GM21447 (cell line): ENCODE measurements at regions not wholly inside any gene's neighbourhood (a gene's known extent, or its start where the extent isn't known, plus 50 kb on each side); places are given as distances from the start of the nearest gene placed in this dataset.
"Not testable (repeated sequence)": the region's sequence is repeated elsewhere in the genome, so short reads cannot be mapped to it uniquely, and the experiment has no call there.

ENCODE experiments used
- ATAC-seq: cut with Tn5 transposase; IDR thresholded peaks from one replicate; pipeline ENCODE4 v1.9.1; 2021; ENCODE audit not compliant: unreplicated experiment

GRCh38 chr2:7736646-7737305 is 819.6 kb downstream of the RNF144A start:
- no peak for ATAC-seq

- ATAC-seq = no peak
These were observed 821.4 kb downstream of the RNF144A start for GRCh38 chr2:7738596-7738995.

GRCh38 chr2:7740114-7740513 is 822.9 kb downstream of the RNF144A start:
- no peak for ATAC-seq

GRCh38 chr2:7742301-7742700 is 825.1 kb downstream of the RNF144A start:
- ATAC-seq = no peak

GRCh38 chr2:7744827-7745226 is 827.6 kb downstream of the RNF144A start:
- ATAC-seq = no peak

GRCh38 chr2:7745369-7745768 is 828.2 kb downstream of the RNF144A start:
- ATAC-seq = no peak

GRCh38 chr2:7748717-7749415 is 831.7 kb downstream of the RNF144A start:
- ATAC-seq = no peak

- no peak for ATAC-seq
These were observed 832.8 kb downstream of the RNF144A start for GRCh38 chr2:7749895-7750559.

GRCh38 chr2:7752291-7752690 is 835.1 kb downstream of the RNF144A start:
- ATAC-seq = no peak

GRCh38 chr2:7753777-7754176 is 836.6 kb downstream of the RNF144A start:
- no peak for ATAC-seq

GRCh38 chr2:7755879-7756278 is 838.7 kb downstream of the RNF144A start:
- no peak for ATAC-seq

GRCh38 chr2:7758073-7758759 is 841.0 kb downstream of the RNF144A start:
- peak; percentile 63 for ATAC-seq

GRCh38 chr2:7759898-7760297 is 842.7 kb downstream of the RNF144A start:
- no peak for ATAC-seq

- ATAC-seq = not testable (repeated sequence)
These were observed 846.2 kb downstream of the RNF144A start for GRCh38 chr2:7763418-7763817.

- no peak for ATAC-seq
These were observed 848.0 kb downstream of the RNF144A start for GRCh38 chr2:7765236-7765635.

GRCh38 chr2:7766088-7766722 is 849.0 kb downstream of the RNF144A start:
- ATAC-seq = no peak

- no peak for ATAC-seq
These were observed 849.9 kb downstream of the RNF144A start for GRCh38 chr2:7766978-7767565.

- no peak for ATAC-seq
These were observed 850.7 kb downstream of the RNF144A start for GRCh38 chr2:7767902-7768301.

GRCh38 chr2:7771781-7772180 is 854.6 kb downstream of the RNF144A start:
- ATAC-seq = no peak
